GM12878 (cell line): ENCODE measurements at regions not wholly inside any gene's neighbourhood (a gene's known extent, or its start where the extent isn't known, plus 50 kb on each side); places are given as distances from the start of the nearest gene placed in this dataset.

Experiments used
- CTCF ChIP-seq, 3 experiments: IDR thresholded peaks in 2 of 3; conservative IDR thresholded peaks in 1 of 3; 2 replicates each; pipeline ENCODE4 v1.5.1; 2011; ENCODE audit warnings: low read depth in 3 of 3, low read length in 3 of 3, mild to moderate bottlenecking in 3 of 3, control low read depth in 2 of 3, moderate library complexity in 2 of 3, inconsistent platforms in 1 of 3, mixed read lengths in 1 of 3; ENCODE audit not compliant: control insufficient read depth in 2 of 3, insufficient read depth in 1 of 3; ENCODE audit errors: extremely low read depth in 1 of 3
- TF ChIP-seq, protein P1 (sequence below): IDR thresholded peaks from 2 replicates; pipeline ENCODE4 v1.6.1; 2012; ENCODE audit warnings: low read depth, low read length, improper control_type of control experiment

- TF ChIP-seq, protein P1, sequence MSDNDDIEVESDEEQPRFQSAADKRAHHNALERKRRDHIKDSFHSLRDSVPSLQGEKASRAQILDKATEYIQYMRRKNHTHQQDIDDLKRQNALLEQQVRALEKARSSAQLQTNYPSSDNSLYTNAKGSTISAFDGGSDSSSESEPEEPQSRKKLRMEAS: no peak
- no peak for TF ChIP-seq CTCF (IDR thresholded peaks at IDR 0.05 in 2 of 3, conservative IDR thresholded peaks at IDR 0.05 in 1 of 3; ENCODE audit: control insufficient read depth in 2 of 3, extremely low read depth in 1 of 3, insufficient read depth in 1 of 3, low read depth in 3 of 3, low read length in 3 of 3)
Measured at GRCh38 chr7:25368599-25369201, 140.4 kb upstream of the NPVF start.
